ENCODE measurements at regions not wholly inside any gene's neighbourhood (a gene's known extent, or its start where the extent isn't known, plus 50 kb on each side); places are given as distances from the start of the nearest gene placed in this dataset.

GRCh38 chr1:82269431-82269830 is 468.7 kb downstream of the ADGRL2 start:
- no peak overlapping the region for H3K9ac ChIP-seq (ENCODE audit: low read length in 3 of 3)
- intact Hi-C loops (cut with DNase I) = no loop called here
- no peaks in the 10 kb centered on the region for H3K4me1 ChIP-seq (ENCODE audit: control insufficient read depth in 2 of 3, insufficient read depth in 2 of 3, low read depth in 1 of 3, low read length in 3 of 3)
- H3K27me3 ChIP-seq (ENCODE audit: control insufficient read depth, insufficient read depth, low read length) = no peaks in the 10 kb centered on the region
- no peak overlapping the region for H3K27ac ChIP-seq (ENCODE audit: low read depth in 2 of 2, low read length in 2 of 2)
- no peak for TF ChIP-seq CTCF (IDR thresholded peaks at IDR 0.05; ENCODE audit: borderline replicate concordance, extremely low read depth, insufficient read depth)
- DNase-seq (no peak), FAIRE-seq (no peak)
- no peaks in the 10 kb centered on the region for H3K9me3 ChIP-seq (ENCODE audit: control insufficient read depth in 2 of 3, insufficient read depth in 1 of 3, low read length in 3 of 3)
- H3K36me3 ChIP-seq (ENCODE audit: control insufficient read depth in 2 of 3, insufficient read depth in 3 of 3, low read length in 3 of 3) = no peaks in the 10 kb centered on the region
- no peak overlapping the region for H3K4me3 ChIP-seq (ENCODE audit: low read length in 3 of 3)

GRCh38 chr1:82268826-82269225 is 468.1 kb downstream of the ADGRL2 start:
- FAIRE-seq = no peak
- Histone ChIP-seq H3K4me3 (ENCODE audit: low read length in 3 of 3) (no peak overlapping the region), H3K36me3 (ENCODE audit: control insufficient read depth in 2 of 3, insufficient read depth in 3 of 3, low read length in 3 of 3) (no peaks in the 10 kb centered on the region), H3K27ac (ENCODE audit: low read depth in 2 of 2, low read length in 2 of 2) (no peak overlapping the region), H3K9ac (ENCODE audit: low read length in 3 of 3) (no peak overlapping the region), H3K9me3 (ENCODE audit: control insufficient read depth in 2 of 3, insufficient read depth in 1 of 3, low read length in 3 of 3) (no peaks in the 10 kb centered on the region), H3K27me3 (ENCODE audit: control insufficient read depth, insufficient read depth, low read length) (no peaks in the 10 kb centered on the region), H3K4me1 (ENCODE audit: control insufficient read depth in 2 of 3, insufficient read depth in 2 of 3, low read depth in 1 of 3, low read length in 3 of 3) (no peaks in the 10 kb centered on the region)
- TF ChIP-seq CTCF (IDR thresholded peaks at IDR 0.05; ENCODE audit: borderline replicate concordance, extremely low read depth, insufficient read depth) = no peak
- no peak for DNase-seq
- intact Hi-C loops (cut with DNase I) = no loop called here

GRCh38 chr1:82266351-82266750 is 465.6 kb downstream of the ADGRL2 start:
- DNase-seq (no peak), FAIRE-seq (no peak)
- H3K27ac ChIP-seq (ENCODE audit: low read depth in 2 of 2, low read length in 2 of 2) = no peak overlapping the region
- H3K9me3 ChIP-seq (ENCODE audit: control insufficient read depth in 2 of 3, insufficient read depth in 1 of 3, low read length in 3 of 3) = no peaks in the 10 kb centered on the region
- no peaks in the 10 kb centered on the region for H3K4me1 ChIP-seq (ENCODE audit: control insufficient read depth in 2 of 3, insufficient read depth in 2 of 3, low read depth in 1 of 3, low read length in 3 of 3)
- no peak overlapping the region for H3K4me3 ChIP-seq (ENCODE audit: low read length in 3 of 3)
- no peak for TF ChIP-seq CTCF (IDR thresholded peaks at IDR 0.05; ENCODE audit: borderline replicate concordance, extremely low read depth, insufficient read depth)
- H3K36me3 ChIP-seq (ENCODE audit: control insufficient read depth in 2 of 3, insufficient read depth in 3 of 3, low read length in 3 of 3) = no peaks in the 10 kb centered on the region
- intact Hi-C loops (cut with DNase I) = no loop called here
- no peak overlapping the region for H3K9ac ChIP-seq (ENCODE audit: low read length in 3 of 3)
- no peaks in the 10 kb centered on the region for H3K27me3 ChIP-seq (ENCODE audit: control insufficient read depth, insufficient read depth, low read length)

- Histone ChIP-seq H3K4me1 (ENCODE audit: control insufficient read depth in 2 of 3, insufficient read depth in 2 of 3, low read depth in 1 of 3, low read length in 3 of 3) (no peaks in the 10 kb centered on the region), H3K27me3 (ENCODE audit: control insufficient read depth, insufficient read depth, low read length) (no peaks in the 10 kb centered on the region), H3K9ac (ENCODE audit: low read length in 3 of 3) (no peak overlapping the region), H3K36me3 (ENCODE audit: control insufficient read depth in 2 of 3, insufficient read depth in 3 of 3, low read length in 3 of 3) (no peaks in the 10 kb centered on the region), H3K4me3 (ENCODE audit: low read length in 3 of 3) (no peak overlapping the region), H3K27ac (ENCODE audit: low read depth in 2 of 2, low read length in 2 of 2) (no peak overlapping the region), H3K9me3 (ENCODE audit: control insufficient read depth in 2 of 3, insufficient read depth in 1 of 3, low read length in 3 of 3) (no peaks in the 10 kb centered on the region)
- intact Hi-C loops (cut with DNase I) = no loop called here
- no peak for TF ChIP-seq CTCF (IDR thresholded peaks at IDR 0.05; ENCODE audit: borderline replicate concordance, extremely low read depth, insufficient read depth)
- no peak for DNase-seq
- no peak for FAIRE-seq
Measured at GRCh38 chr1:82265436-82265835, 464.7 kb downstream of the ADGRL2 start.
